ENCODE measurements at regions not wholly inside any gene's neighbourhood (a gene's known extent, or its start where the extent isn't known, plus 50 kb on each side); places are given as distances from the start of the nearest gene placed in this dataset.

DNA sequence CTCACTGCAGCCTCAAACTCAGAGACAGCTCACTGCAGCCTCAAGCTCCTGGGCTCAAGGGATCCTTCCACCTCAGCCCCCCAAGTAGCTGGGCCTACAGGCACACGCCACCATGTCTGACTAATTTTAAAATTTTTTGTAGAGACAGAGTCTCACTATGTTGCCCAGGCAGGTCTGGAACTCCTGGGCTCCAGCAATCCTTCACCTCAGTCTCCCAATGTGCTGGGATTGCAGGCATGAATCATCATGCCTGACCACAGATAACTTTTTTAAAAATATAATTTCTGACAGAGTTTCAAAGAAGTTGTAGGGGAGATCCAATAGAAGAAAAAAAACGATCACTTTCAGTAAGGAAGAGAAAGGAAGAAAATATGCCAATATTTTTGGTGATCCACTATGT lies 189.7 kb upstream of the CDKN3 start:
- Histone ChIP-seq H4K8ac (ENCODE audit: low read depth in 2 of 2, low read length in 2 of 2) (no peak overlapping the region), H3K9me3 (ENCODE audit: control insufficient read depth, insufficient read depth, low read length) (no peaks in the 10 kb centered on the region), H3K27ac (ENCODE audit: insufficient read depth, low read length) (no peak overlapping the region), H4K91ac (ENCODE audit: insufficient read depth, low read depth, low read length) (no peak overlapping the region), H4K5ac (ENCODE audit: low read depth, low read length) (no peak overlapping the region), H3K9ac (ENCODE audit: low read depth, low read length) (no peak overlapping the region), H3K14ac (replicated peaks; ENCODE audit: low read depth, low read length) (no peak overlapping the region), H3K4ac (ENCODE audit: low read depth, low read length) (no peak overlapping the region), H2AK9ac (replicated peaks; ENCODE audit: low read depth, low read length, poor library complexity) (no peak overlapping the region), H3K56ac (ENCODE audit: extremely low read depth, insufficient read depth, low read length) (no peak overlapping the region), H3K9me1 (ENCODE audit: insufficient read depth, low read length) (no peaks in the 10 kb centered on the region), H4K20me1 (ENCODE audit: insufficient read depth, low read length) (no peaks in the 10 kb centered on the region), H2AFZ (replicated peaks; ENCODE audit: low read length, poor library complexity) (no peak overlapping the region), H2BK120ac (ENCODE audit: low read depth, low read length) (no peak overlapping the region), H2BK5ac (ENCODE audit: low read depth, low read length, poor library complexity, severe bottlenecking) (no peak overlapping the region), H3K27me3 (ENCODE audit: control insufficient read depth, insufficient read depth, low read length) (no peaks in the 10 kb centered on the region), H3K18ac (ENCODE audit: low read depth, low read length) (no peak overlapping the region), H3K4me3 (ENCODE audit: insufficient read depth, low read depth, low read length) (no peak overlapping the region), H3K4me1 (ENCODE audit: control insufficient read depth, insufficient read depth, low read length) (peaks cover 4% of the 10 kb centered on the region; the same call in 1 of the 2 replicates), H2BK20ac (ENCODE audit: low read depth, low read length) (no peak overlapping the region), H2AK5ac (ENCODE audit: low read depth, low read length) (no peak overlapping the region), H2BK15ac (ENCODE audit: low read depth, low read length) (no peak overlapping the region), H3K4me2 (ENCODE audit: low read depth, low read length) (no peak overlapping the region), H3K36me3 (ENCODE audit: control insufficient read depth, insufficient read depth, low read length) (no peaks in the 10 kb centered on the region), H3K23ac (ENCODE audit: low read depth, low read length) (no peak overlapping the region), H3K79me1 (ENCODE audit: low read depth in 1 of 2, low read length in 2 of 2) (no peaks in the 10 kb centered on the region)
- TF ChIP-seq NFE2L2 (IDR thresholded peaks at IDR 0.05; ENCODE audit: low read depth, low read length), result no peak
- no peak for TF ChIP-seq FOS (IDR thresholded peaks at IDR 0.05; ENCODE audit: low read depth, low read length)
- TF ChIP-seq SMC3 (IDR thresholded peaks at IDR 0.05; ENCODE audit: low read depth, low read length), result no peak
- no peak for TF ChIP-seq MXI1 (IDR thresholded peaks at IDR 0.05; ENCODE audit: borderline replicate concordance, low read depth, low read length)
- TF ChIP-seq, protein P1, sequence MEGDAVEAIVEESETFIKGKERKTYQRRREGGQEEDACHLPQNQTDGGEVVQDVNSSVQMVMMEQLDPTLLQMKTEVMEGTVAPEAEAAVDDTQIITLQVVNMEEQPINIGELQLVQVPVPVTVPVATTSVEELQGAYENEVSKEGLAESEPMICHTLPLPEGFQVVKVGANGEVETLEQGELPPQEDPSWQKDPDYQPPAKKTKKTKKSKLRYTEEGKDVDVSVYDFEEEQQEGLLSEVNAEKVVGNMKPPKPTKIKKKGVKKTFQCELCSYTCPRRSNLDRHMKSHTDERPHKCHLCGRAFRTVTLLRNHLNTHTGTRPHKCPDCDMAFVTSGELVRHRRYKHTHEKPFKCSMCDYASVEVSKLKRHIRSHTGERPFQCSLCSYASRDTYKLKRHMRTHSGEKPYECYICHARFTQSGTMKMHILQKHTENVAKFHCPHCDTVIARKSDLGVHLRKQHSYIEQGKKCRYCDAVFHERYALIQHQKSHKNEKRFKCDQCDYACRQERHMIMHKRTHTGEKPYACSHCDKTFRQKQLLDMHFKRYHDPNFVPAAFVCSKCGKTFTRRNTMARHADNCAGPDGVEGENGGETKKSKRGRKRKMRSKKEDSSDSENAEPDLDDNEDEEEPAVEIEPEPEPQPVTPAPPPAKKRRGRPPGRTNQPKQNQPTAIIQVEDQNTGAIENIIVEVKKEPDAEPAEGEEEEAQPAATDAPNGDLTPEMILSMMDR (conservative IDR thresholded peaks at IDR 0.05; ENCODE audit: low read depth, low read length), result no peak
- TF ChIP-seq, protein P2, sequence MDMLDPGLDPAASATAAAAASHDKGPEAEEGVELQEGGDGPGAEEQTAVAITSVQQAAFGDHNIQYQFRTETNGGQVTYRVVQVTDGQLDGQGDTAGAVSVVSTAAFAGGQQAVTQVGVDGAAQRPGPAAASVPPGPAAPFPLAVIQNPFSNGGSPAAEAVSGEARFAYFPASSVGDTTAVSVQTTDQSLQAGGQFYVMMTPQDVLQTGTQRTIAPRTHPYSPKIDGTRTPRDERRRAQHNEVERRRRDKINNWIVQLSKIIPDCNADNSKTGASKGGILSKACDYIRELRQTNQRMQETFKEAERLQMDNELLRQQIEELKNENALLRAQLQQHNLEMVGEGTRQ (IDR thresholded peaks at IDR 0.05; ENCODE audit: low read depth, low read length), result no peak
- TF ChIP-seq CHD1 (IDR thresholded peaks at IDR 0.05; ENCODE audit: low read depth, low read length), result no peak
- TF ChIP-seq BHLHE40 (IDR thresholded peaks at IDR 0.05; ENCODE audit: low read depth, low read length), result no peak
- no peak for TF ChIP-seq MAFK (IDR thresholded peaks at IDR 0.05; ENCODE audit: low read depth, low read length)
- TF ChIP-seq RFX5 (IDR thresholded peaks at IDR 0.05; ENCODE audit: low read depth, low read length), result no peak
- dilution Hi-C loops (cut with HindIII; ENCODE audit: low sequenced_read_pairs, unreplicated experiment), result no loop called here
- in situ Hi-C loops (cut with MboI; ENCODE audit: low sequenced_read_pairs), result no loop called here
- intact Hi-C loops (cut with micrococcal nuclease), result no loop called here
- BruUV-seq (replicated peaks), result no TSS peak
- ATAC-seq (ENCODE audit: low read depth) (peak; percentile 39; the same call in 1 of the 2 replicates), DNase-seq (peak; percentile 42)
- WGBS, 2 experiments (ENCODE audit: extremely low coverage in 2 of 2, insufficient read length in 1 of 2), result no CpG with 5 or more reads among the region's 2 CpGs
- ChIA-PET POLR2A (ENCODE audit: unreplicated experiment) (no interaction called here), CTCF (interaction anchor here (0.6 kb wide), 1 partner anchor 127 kb away, joined by 3 read pairs; no protein-coding TSS in a partner anchor)
